ENCODE measurements at regions not wholly inside any gene's neighbourhood (a gene's known extent, or its start where the extent isn't known, plus 50 kb on each side); places are given as distances from the start of the nearest gene placed in this dataset.

DNA sequence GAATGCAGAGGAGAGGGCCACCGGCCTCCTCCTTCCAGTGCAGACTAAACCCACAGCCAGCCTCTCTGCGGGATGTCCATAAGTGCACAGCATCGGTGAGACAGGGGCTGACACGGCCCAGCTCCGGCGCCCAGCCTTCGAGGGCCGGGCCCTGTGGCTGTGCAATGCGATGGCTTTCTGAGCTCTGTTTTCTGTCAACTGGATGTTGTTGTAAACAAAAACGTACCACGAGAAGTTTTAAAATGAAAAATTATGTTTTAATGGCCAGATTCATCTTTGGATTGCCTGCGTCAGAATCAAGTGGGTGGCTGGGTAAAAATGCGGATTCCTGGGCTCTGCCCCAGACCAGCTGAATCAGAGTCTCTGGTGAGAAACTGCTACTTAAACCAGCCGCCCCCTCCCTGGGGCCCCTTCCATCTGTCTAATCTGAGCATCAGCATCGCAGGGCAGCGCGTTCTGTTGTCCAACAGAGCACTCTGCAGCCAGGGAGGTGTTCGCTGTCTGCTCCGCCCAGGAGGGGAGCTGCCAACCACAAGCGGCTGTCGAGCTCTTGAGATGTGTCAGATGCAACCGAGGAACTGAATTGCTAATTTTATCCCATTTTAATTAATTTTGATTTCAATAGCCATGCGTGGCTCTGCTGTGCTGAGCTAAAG is 133.4 kb downstream of the RFLNA start:
- DNase-seq (ENCODE audit: low read depth, low spot score) (no peak), ATAC-seq (no peak)
- Histone ChIP-seq H3K9ac (ENCODE audit: low read length) (no peak overlapping the region), H3K4me1 (ENCODE audit: control insufficient read depth in 1 of 2, insufficient read depth in 2 of 2, low read length in 2 of 2) (peaks cover 13 to 16% of the 10 kb centered on the region in 2 experiments), H4K20me1 (ENCODE audit: insufficient read depth) (no peaks in the 10 kb centered on the region), H3K36me3 (ENCODE audit: control insufficient read depth in 1 of 2, insufficient read depth in 2 of 2, low read length in 2 of 2) (peaks cover 4 to 15% of the 10 kb centered on the region in 2 experiments; a peak in 3 of 4 replicates), H3K4me2 (ENCODE audit: low read length) (no peak overlapping the region), H2AFZ (ENCODE audit: low read depth, low read length, poor library complexity, severe bottlenecking) (no peak overlapping the region), H3K27ac (ENCODE audit: low read depth, low read length) (no peak overlapping the region), H3K79me2 (ENCODE audit: insufficient read depth, low read length) (no peaks in the 10 kb centered on the region), H3K4me3 (replicated peaks in 1 of 2; ENCODE audit: low read depth in 1 of 2, low read length in 2 of 2) (no peak overlapping the region), H3K9me2 (ENCODE audit: insufficient read depth) (no peaks in the 10 kb centered on the region), H3K27me3 (ENCODE audit: insufficient read depth, low read length) (no peaks in the 10 kb centered on the region), H3K9me3 (ENCODE audit: control insufficient read depth in 1 of 2, insufficient read depth in 1 of 2, low read depth in 1 of 2, low read length in 2 of 2) (no peaks in the 10 kb centered on the region; a peak in 1 of 4 replicates)
- BruUV-seq (replicated peaks), result no TSS peak
- intact Hi-C loops (cut with micrococcal nuclease), result no loop called here
- ChIA-PET RAD21 (ENCODE audit: low non-redundant PET in 1 of 2, low total read pairs in 2 of 2, uncharacterized antibody in 2 of 2, unreplicated experiment in 2 of 2) (no interaction called here), CTCF (no interaction called here), POLR2A (no interaction called here)
- no peak for TF ChIP-seq POLR2AphosphoS5 (IDR thresholded peaks at IDR 0.05; ENCODE audit: low read depth, low read length)

DNA sequence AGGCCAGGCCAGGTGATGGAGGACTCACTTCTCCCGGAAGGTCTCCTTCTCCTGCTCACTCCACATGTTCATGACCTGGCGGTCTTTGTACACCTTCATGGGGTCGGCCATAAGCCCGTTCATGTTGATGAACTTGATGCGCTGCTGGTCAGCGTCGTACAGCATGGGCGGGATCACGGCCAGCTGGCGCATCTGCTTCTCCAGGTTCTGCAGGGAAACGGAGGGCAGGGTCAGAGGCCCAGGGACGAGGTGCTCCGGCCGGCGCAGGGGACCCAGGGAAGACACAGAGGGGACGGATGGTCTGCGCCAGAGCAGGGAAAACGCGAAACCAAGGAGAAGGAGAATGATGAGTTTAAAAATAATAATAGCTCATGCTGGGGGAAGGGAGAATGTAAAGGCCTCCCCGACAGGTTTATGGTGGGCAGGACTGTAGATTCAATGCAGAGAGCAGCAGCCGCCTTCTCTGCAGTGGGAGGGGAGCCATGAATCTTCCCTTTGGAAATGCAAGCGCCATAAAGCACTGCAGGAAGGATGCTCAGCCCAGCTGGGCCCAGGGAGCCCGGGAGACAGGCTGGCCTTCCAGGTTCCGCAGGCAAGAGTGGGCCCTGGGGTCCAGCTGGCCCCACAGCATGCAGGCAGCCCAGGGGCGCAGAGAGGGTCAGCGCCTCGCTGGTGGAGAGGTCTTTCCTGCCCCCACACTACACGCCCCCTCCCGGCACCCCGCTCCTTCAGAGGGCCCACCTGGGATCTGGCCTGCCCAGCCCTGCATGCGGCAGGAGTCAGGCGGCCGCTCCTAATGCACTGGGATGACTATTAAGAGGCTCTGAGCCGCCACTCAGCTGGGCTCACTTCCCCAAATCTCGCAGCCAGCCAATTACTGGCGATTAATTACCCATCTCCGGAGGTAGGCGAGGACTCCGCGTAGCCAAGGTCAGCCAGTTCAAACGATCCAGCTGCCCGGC is 132.0 kb downstream of the RFLNA start:
- CTCF ChIA-PET, result no interaction called here

More for the DNA sequence above, 132.0 kb downstream of the RFLNA start:
- no peaks in the 10 kb centered on the region for H3K79me2 ChIP-seq (ENCODE audit: insufficient read depth, low read length)
- no peaks in the 10 kb centered on the region for H3K9me2 ChIP-seq (ENCODE audit: insufficient read depth)
- ATAC-seq, result no peak
- no peak overlapping the region for H3K4me3 ChIP-seq (replicated peaks in 1 of 2; ENCODE audit: low read depth in 1 of 2, low read length in 2 of 2)
- H4K20me1 ChIP-seq (ENCODE audit: insufficient read depth), result no peaks in the 10 kb centered on the region
- TF ChIP-seq, protein P1, sequence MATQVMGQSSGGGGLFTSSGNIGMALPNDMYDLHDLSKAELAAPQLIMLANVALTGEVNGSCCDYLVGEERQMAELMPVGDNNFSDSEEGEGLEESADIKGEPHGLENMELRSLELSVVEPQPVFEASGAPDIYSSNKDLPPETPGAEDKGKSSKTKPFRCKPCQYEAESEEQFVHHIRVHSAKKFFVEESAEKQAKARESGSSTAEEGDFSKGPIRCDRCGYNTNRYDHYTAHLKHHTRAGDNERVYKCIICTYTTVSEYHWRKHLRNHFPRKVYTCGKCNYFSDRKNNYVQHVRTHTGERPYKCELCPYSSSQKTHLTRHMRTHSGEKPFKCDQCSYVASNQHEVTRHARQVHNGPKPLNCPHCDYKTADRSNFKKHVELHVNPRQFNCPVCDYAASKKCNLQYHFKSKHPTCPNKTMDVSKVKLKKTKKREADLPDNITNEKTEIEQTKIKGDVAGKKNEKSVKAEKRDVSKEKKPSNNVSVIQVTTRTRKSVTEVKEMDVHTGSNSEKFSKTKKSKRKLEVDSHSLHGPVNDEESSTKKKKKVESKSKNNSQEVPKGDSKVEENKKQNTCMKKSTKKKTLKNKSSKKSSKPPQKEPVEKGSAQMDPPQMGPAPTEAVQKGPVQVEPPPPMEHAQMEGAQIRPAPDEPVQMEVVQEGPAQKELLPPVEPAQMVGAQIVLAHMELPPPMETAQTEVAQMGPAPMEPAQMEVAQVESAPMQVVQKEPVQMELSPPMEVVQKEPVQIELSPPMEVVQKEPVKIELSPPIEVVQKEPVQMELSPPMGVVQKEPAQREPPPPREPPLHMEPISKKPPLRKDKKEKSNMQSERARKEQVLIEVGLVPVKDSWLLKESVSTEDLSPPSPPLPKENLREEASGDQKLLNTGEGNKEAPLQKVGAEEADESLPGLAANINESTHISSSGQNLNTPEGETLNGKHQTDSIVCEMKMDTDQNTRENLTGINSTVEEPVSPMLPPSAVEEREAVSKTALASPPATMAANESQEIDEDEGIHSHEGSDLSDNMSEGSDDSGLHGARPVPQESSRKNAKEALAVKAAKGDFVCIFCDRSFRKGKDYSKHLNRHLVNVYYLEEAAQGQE (IDR thresholded peaks at IDR 0.05; ENCODE audit: low read depth), result no peak
- no peak for TF ChIP-seq SRF (IDR thresholded peaks at IDR 0.05; ENCODE audit: low read depth)
- TF ChIP-seq EZH2 (IDR thresholded peaks at IDR 0.05), result no peak
- no peak for TF ChIP-seq CBX3 (IDR thresholded peaks at IDR 0.05; ENCODE audit: low read depth)
- no peak for TF ChIP-seq FOSL1 (IDR thresholded peaks at IDR 0.05; ENCODE audit: low read depth)
- TF ChIP-seq JUND (IDR thresholded peaks at IDR 0.05), result no peak
- TF ChIP-seq EZH2phosphoT487 (IDR thresholded peaks at IDR 0.05; ENCODE audit: borderline replicate concordance), result no peak
- no peak overlapping the region for H3K9ac ChIP-seq (ENCODE audit: low read length)
- RAD21 ChIA-PET (ENCODE audit: low non-redundant PET in 1 of 2, low total read pairs in 2 of 2, uncharacterized antibody in 2 of 2, unreplicated experiment in 2 of 2), result no interaction called here
- H3K36me3 ChIP-seq (ENCODE audit: control insufficient read depth in 1 of 2, insufficient read depth in 2 of 2, low read length in 2 of 2), result peaks cover 4 to 15% of the 10 kb centered on the region in 2 experiments; a peak in 3 of 4 replicates
- intact Hi-C loops (cut with micrococcal nuclease), result no loop called here
- no peaks in the 10 kb centered on the region; a peak in 1 of 4 replicates for H3K9me3 ChIP-seq (ENCODE audit: control insufficient read depth in 1 of 2, insufficient read depth in 1 of 2, low read depth in 1 of 2, low read length in 2 of 2)
- H3K4me2 ChIP-seq (ENCODE audit: low read length), result no peak overlapping the region
- no peak overlapping the region for H2AFZ ChIP-seq (ENCODE audit: low read depth, low read length, poor library complexity, severe bottlenecking)
- H3K27me3 ChIP-seq (ENCODE audit: insufficient read depth, low read length), result no peaks in the 10 kb centered on the region
- BruUV-seq (replicated peaks), result no TSS peak
- peaks cover 23 to 30% of the 10 kb centered on the region in 2 experiments for H3K4me1 ChIP-seq (ENCODE audit: control insufficient read depth in 1 of 2, insufficient read depth in 2 of 2, low read length in 2 of 2)
- no peak overlapping the region for H3K27ac ChIP-seq (ENCODE audit: low read depth, low read length)
- DNase-seq (ENCODE audit: low read depth, low spot score), result no peak
- POLR2A ChIA-PET, result no interaction called here
